Muscle of back (tissue), 3 donors: ENCODE measurements at regions not wholly inside any gene's neighbourhood (a gene's known extent, or its start where the extent isn't known, plus 50 kb on each side); places are given as distances from the start of the nearest gene placed in this dataset.

ENCODE experiments used
- DNase-seq, 3 donors: peaks; one replicate each; pipeline versions ENCODE4 v3.0.0 to v3.0.0-alpha.2; 2013

DNA sequence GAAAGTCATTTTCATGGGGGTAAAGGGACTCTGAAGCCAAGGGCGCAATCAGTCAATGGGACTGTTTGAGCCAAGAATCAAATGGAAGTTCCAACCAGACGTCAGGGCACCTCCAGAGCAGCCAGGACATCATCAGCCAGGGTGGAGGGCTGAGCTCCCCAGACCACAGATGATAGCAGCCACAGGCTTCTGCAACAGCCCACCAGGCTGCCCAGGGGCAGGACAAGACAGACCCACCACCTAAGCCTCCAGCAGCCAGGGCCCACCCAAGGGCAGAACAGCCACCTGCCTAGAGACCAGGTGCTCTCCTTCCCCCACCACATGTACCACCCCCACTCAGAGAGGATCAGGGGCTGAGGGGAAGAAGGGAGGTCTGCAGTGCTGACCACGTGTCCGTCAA lies 53.8 kb upstream of the SLC66A3 start:
- no peak for DNase-seq

DNA sequence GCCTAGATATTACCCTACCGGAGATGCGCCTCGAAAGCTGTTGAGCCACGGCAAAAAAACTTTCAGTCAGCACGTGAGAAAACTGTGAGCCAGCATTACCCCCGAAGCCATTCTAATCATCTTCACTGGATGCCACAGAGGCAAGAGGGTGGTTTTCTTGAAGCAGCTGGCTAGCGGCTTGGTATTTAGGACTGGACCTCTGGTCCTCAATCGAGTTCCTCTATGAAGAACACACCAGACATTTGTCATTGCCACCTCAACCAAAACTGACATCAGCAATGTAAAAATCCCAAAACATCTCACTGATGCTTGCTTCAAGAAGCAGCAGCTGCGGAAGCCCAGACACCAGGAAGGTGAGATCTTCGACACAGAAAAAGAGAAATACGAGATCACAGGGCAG lies 52.8 kb upstream of the SLC66A3 start:
- DNase-seq = no peak

DNA sequence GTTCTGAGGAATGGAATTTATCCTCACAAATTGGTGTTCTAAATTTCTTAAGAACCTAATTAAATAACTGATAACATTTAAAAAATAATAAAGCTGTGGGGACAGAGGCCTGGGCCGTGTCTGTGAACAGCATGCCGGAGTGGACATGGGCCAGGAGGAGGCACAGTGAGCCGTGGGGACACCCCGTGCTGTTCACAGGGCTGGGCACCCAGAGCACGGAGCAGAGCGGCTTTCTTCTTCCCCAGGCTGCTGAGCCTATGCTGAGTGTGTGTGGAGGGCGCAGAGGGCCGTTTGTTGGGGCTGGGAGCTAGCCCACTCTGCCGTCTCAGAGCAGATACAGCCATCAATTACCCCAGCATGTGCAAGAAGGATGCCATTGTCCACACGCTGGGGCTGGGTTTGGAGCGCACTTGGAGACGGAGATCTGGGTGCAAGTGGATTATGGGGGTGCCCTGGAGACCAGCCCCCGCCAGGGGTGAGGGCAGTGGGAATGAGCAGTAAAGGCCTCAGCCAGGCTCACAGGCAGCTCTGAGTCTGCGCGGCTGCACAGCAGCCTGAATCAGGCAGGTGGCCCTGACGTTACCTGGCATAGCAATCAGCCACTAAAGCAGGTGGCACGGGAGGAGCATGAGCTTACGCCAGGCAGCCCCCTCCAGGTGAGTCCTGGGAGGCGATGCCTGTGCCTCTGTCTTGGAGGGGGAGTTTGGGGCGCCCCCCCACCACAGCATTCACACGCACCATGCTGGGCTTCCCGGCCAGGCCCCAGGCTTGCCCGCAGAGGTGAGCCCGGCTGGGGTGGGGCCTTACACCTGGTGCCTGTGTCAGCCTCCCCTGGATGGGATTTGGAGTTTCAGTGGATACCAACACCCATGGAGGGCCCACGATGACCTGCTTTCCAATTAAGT lies 52.1 kb upstream of the SLC66A3 start:
- no peak for DNase-seq

DNA sequence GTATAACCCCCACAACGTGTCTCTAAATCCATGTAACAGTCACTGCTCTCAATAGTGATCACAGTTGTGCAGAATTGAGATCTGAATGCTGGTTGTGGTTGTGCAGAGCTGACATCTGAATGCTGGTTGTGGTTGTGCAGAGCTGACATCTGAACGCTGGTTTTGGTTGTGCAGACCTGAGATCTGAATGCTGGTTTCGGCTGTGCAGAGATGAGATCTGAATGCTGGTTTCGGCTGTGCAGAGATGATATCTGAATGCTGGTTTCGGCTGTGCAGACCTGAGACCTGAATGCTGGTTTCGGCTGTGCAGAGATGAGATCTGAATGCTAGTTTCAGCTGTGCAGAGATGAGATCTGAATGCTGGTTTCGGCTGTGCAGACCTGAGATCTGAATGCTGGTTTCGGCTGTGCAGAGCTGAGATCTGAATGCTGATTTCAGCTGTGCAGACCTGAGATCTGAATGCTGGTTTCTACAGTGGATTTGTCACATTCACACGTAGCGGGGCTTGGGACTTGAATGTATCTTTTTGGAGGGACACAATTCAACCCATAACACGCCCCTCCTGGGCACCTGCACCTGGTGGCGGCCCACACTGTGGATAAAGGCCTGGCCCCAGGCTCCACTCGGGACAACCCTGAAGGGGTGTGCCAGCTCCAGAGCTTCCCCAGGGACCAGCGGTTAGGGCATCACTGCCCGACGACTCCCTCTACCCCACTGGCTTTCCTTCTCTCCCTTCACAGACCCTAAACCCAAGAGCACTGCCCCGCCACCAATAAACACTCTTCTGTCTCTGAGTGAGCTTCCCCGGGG lies 51.1 kb upstream of the SLC66A3 start:
- no peak for DNase-seq

DNA sequence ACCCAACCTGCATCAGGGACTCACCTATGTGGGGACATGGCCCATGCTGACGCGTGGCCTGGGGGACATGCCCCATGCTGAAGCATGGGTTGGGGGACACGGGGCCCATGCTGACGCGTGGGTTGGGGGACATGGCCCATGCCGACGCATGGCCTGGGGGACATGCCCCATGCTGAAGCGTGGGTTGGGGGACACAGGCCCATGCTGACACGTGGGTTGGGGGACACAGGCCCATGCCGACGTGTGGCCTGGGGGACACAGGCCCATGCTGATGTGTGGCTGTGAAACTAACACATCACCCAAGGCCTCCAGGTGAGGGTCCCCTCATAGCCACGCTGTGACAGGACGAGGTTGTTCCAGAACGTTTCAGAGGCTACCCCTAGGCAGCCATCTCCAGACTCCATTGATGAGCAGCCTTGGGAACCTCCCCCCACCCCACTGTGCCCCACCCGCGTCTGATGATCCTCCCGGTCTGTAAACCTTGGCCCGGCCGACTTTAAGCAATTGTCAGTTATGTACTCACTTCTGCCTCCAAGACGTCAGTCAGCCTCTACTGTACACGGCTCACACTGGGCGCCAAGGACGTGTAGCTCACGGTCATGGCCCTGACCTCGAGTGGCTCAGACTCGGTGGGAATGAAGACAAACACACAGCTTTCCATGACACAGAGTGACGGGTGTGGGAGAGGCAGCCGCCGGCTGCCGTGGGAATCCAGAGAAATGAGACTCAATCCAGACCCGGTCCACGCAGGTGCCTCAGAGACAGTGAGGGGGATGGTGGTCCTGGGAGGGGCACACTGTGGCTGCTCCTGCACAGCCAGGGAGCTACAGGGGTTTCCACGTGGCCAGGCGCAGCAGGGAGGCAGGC lies 50.2 kb upstream of the SLC66A3 start:
- DNase-seq = no peak
